Right lung (tissue), 2 donors: ENCODE measurements at regions not wholly inside any gene's neighbourhood (a gene's known extent, or its start where the extent isn't known, plus 50 kb on each side); places are given as distances from the start of the nearest gene placed in this dataset.
"Not testable (repeated sequence)": the region's sequence is repeated elsewhere in the genome, so short reads cannot be mapped to it uniquely, and the experiment has no call there.

ENCODE experiments used
- DNase-seq, 2 donors: peaks; one replicate each; pipeline ENCODE4 v3.0.0-alpha.2; 2013

- no peak for DNase-seq
These were observed 50.3 kb upstream of the SNRK start for GRCh38 chr3:43236008-43236407.

- DNase-seq, result no peak
These were observed 53.3 kb upstream of the SNRK start for GRCh38 chr3:43233062-43233461.

GRCh38 chr3:43231276-43232000, 54.9 kb upstream of the SNRK start:
- no peak for DNase-seq

- not testable (repeated sequence) for DNase-seq
These were observed 56.5 kb upstream of the SNRK start for GRCh38 chr3:43229865-43230264.

GRCh38 chr3:43227685-43228084, 58.7 kb upstream of the SNRK start:
- not testable (repeated sequence) for DNase-seq

- DNase-seq, result no peak
These were observed 61.8 kb upstream of the SNRK start for GRCh38 chr3:43224405-43225073.

- no peak for DNase-seq
These were observed 62.5 kb upstream of the SNRK start for GRCh38 chr3:43223670-43224364.

- DNase-seq, result no peak
These were observed 63.8 kb upstream of the SNRK start for GRCh38 chr3:43222590-43222989.

- no peak for DNase-seq
These were observed 65.3 kb upstream of the SNRK start for GRCh38 chr3:43221076-43221475.

GRCh38 chr3:43219616-43220015, 66.7 kb upstream of the SNRK start:
- DNase-seq, result no peak

GRCh38 chr3:43218921-43219320, 67.4 kb upstream of the SNRK start:
- no peak for DNase-seq

- DNase-seq, result no peak
These were observed 68.2 kb upstream of the SNRK start for GRCh38 chr3:43218156-43218555.

GRCh38 chr3:43217633-43218032, 68.7 kb upstream of the SNRK start:
- DNase-seq, result no peak

GRCh38 chr3:43217206-43217605, 69.1 kb upstream of the SNRK start:
- no peak for DNase-seq

- DNase-seq, result no peak
These were observed 70.6 kb upstream of the SNRK start for GRCh38 chr3:43215663-43216275.

GRCh38 chr3:43215138-43215537, 71.2 kb upstream of the SNRK start:
- DNase-seq, result no peak

- DNase-seq, result no peak
These were observed 71.7 kb upstream of the SNRK start for GRCh38 chr3:43214616-43215015.

- no peak for DNase-seq
These were observed 72.7 kb upstream of the SNRK start for GRCh38 chr3:43213631-43214030.

GRCh38 chr3:43212914-43213611, 73.3 kb upstream of the SNRK start:
- DNase-seq, result no peak

GRCh38 chr3:43211681-43212080, 74.7 kb upstream of the SNRK start:
- no peak for DNase-seq

GRCh38 chr3:43210049-43211027, 76.0 kb upstream of the SNRK start:
- no peak for DNase-seq
